H9 (cell line): ENCODE measurements at regions not wholly inside any gene's neighbourhood (a gene's known extent, or its start where the extent isn't known, plus 50 kb on each side); places are given as distances from the start of the nearest gene placed in this dataset.

ENCODE experiments used
- DNase-seq: peaks from one replicate; pipeline ENCODE4 v3.0.0-alpha.2; 2017
- H2AFZ ChIP-seq: one replicate; pipeline ENCODE4 v1.6.1; 2013; ENCODE audit warnings: mild to moderate bottlenecking, low read length, control low read depth, moderate library complexity
- H2AK5ac ChIP-seq: 2 replicates; pipeline ENCODE4 v1.6.1; 2013; ENCODE audit warnings: low read length, control low read depth, mixed read lengths; ENCODE audit not compliant: insufficient read length
- H2BK120ac ChIP-seq: one replicate; pipeline ENCODE4 v1.6.1; 2013; ENCODE audit warnings: low read depth, mild to moderate bottlenecking, low read length, control low read depth, inconsistent platforms; ENCODE audit not compliant: poor library complexity, severe bottlenecking
- H2BK12ac ChIP-seq: 2 replicates; pipeline ENCODE4 v1.6.1; 2013; ENCODE audit warnings: low read length, control low read depth, mixed read lengths, low read depth; ENCODE audit not compliant: insufficient read length
- H2BK15ac ChIP-seq: 2 replicates; pipeline ENCODE4 v1.6.1; 2013; ENCODE audit warnings: low read depth, low read length, control low read depth
- H2BK20ac ChIP-seq: one replicate; pipeline ENCODE4 v1.6.1; 2013; ENCODE audit warnings: low read depth, mild to moderate bottlenecking, low read length, control low read depth, inconsistent platforms; ENCODE audit not compliant: poor library complexity, severe bottlenecking
- H2BK5ac ChIP-seq: 2 replicates; pipeline ENCODE4 v1.6.1; 2013; ENCODE audit warnings: low read length, control low read depth, mixed read lengths; ENCODE audit not compliant: insufficient read length
- H3K14ac ChIP-seq: 2 replicates; pipeline ENCODE4 v1.6.1; 2013; ENCODE audit warnings: low read length, control low read depth; ENCODE audit not compliant: insufficient read depth
- H3K18ac ChIP-seq: 2 replicates; pipeline ENCODE4 v1.6.1; 2013; ENCODE audit warnings: low read depth, mild to moderate bottlenecking, mixed read lengths, low read length, control low read depth; ENCODE audit not compliant: insufficient read length
- H3K23ac ChIP-seq: 2 replicates; pipeline ENCODE4 v1.6.1; 2013; ENCODE audit warnings: low read length, control low read depth, mixed read lengths, low read depth; ENCODE audit not compliant: insufficient read length
- H3K23me2 ChIP-seq: 2 replicates; pipeline ENCODE4 v1.6.1; 2013; ENCODE audit warnings: low read depth, mild to moderate bottlenecking, mixed read lengths, low read length, control low read depth; ENCODE audit not compliant: insufficient read length, poor library complexity, severe bottlenecking
- H3K27ac ChIP-seq: 2 replicates; pipeline ENCODE4 v1.5.1; 2013; ENCODE audit warnings: low read length, control low read depth, mixed read lengths, low read depth; ENCODE audit not compliant: insufficient read length
- H3K27me3 ChIP-seq: 2 replicates; pipeline ENCODE4 v1.6.1; 2013; ENCODE audit warnings: low read length, control low read depth, inconsistent platforms; ENCODE audit not compliant: insufficient read depth
- H3K4ac ChIP-seq: 2 replicates; pipeline ENCODE4 v1.6.1; 2013; ENCODE audit warnings: low read depth, mild to moderate bottlenecking, control low read depth, inconsistent platforms, low read length, moderate library complexity
- H3K4me1 ChIP-seq: 2 replicates; pipeline ENCODE4 v1.6.1; 2013; ENCODE audit warnings: low read length, control low read depth, inconsistent platforms; ENCODE audit not compliant: insufficient read depth
- H3K4me2 ChIP-seq: 2 replicates; pipeline ENCODE4 v1.6.1; 2013; ENCODE audit warnings: low read length, control low read depth, mixed read lengths; ENCODE audit not compliant: insufficient read length, insufficient read depth
- H3K56ac ChIP-seq: 2 replicates; pipeline ENCODE4 v1.6.1; 2013; ENCODE audit warnings: low read depth, mild to moderate bottlenecking, mixed read lengths, low read length, control low read depth; ENCODE audit not compliant: insufficient read length
- H3K79me1 ChIP-seq: 2 replicates; pipeline ENCODE4 v1.6.1; 2013; ENCODE audit warnings: low read depth, mild to moderate bottlenecking, moderate library complexity, low read length, control low read depth, inconsistent platforms; ENCODE audit not compliant: insufficient read depth, poor library complexity, severe bottlenecking
- H3K79me2 ChIP-seq: 2 replicates; pipeline ENCODE4 v1.6.1; 2013; ENCODE audit warnings: low read length, control low read depth, inconsistent platforms; ENCODE audit not compliant: insufficient read depth
- H3K9ac ChIP-seq: 2 replicates; pipeline ENCODE4 v1.6.1; 2013; ENCODE audit warnings: low read length, control low read depth, mixed read lengths; ENCODE audit not compliant: insufficient read length; ENCODE audit errors: extremely low read depth
- H3K9me3 ChIP-seq: one replicate; pipeline ENCODE4 v1.6.1; 2013; ENCODE audit warnings: low read depth, low read length, inconsistent platforms; ENCODE audit not compliant: control insufficient read depth
- H3T11ph ChIP-seq: one replicate; pipeline ENCODE4 v1.6.1; 2013; ENCODE audit warnings: mild to moderate bottlenecking, low read length, control low read depth, inconsistent platforms
- H4K20me1 ChIP-seq: one replicate; pipeline ENCODE4 v1.6.1; 2013; ENCODE audit not compliant: control insufficient read depth, insufficient read length, insufficient read depth
- H4K5ac ChIP-seq: 2 replicates; pipeline ENCODE4 v1.6.1; 2013; ENCODE audit warnings: low read depth, mild to moderate bottlenecking, mixed read lengths, low read length, control low read depth; ENCODE audit not compliant: insufficient read length
- H4K8ac ChIP-seq: replicated peaks from 2 replicates; pipeline ENCODE4 v1.6.1; 2013; ENCODE audit warnings: low read length, control low read depth, mixed read lengths, low read depth; ENCODE audit not compliant: insufficient read length
- H4K91ac ChIP-seq: 2 replicates; pipeline ENCODE4 v1.6.1; 2013; ENCODE audit warnings: low read depth, mild to moderate bottlenecking, moderate library complexity, mixed read lengths, low read length, control low read depth; ENCODE audit not compliant: insufficient read length
- H3K27ac Mint-ChIP-seq, 3 experiments: 2 replicates in 2 of 3; 3 replicates in 1 of 3; pipeline ENCODE4 v1.8.0; 2020 to 2021; ENCODE audit warnings: mixed read lengths in 3 of 3, mild to moderate bottlenecking in 1 of 3, moderate library complexity in 1 of 3
- H3K27me3 Mint-ChIP-seq: 2 replicates; pipeline ENCODE4 v1.8.0; 2021; ENCODE audit warnings: low read depth, mild to moderate bottlenecking, moderate library complexity, mixed read lengths
- H3K36me3 Mint-ChIP-seq, 3 experiments: 2 replicates in 2 of 3; 3 replicates in 1 of 3; pipeline ENCODE4 v1.8.0; 2020 to 2021; ENCODE audit warnings: low read depth in 3 of 3, mixed read lengths in 3 of 3; ENCODE audit not compliant: insufficient read depth in 1 of 3
- H3K4me1 Mint-ChIP-seq, 2 experiments: 2 replicates each; pipeline ENCODE4 v1.8.0; 2020; ENCODE audit warnings: mixed read lengths in 2 of 2
- H3K4me3 Mint-ChIP-seq, 2 experiments: 2 replicates in 1 of 2; 3 replicates in 1 of 2; pipeline ENCODE4 v1.8.0; 2020 to 2021; ENCODE audit warnings: mild to moderate bottlenecking in 2 of 2, mixed read lengths in 2 of 2, moderate library complexity in 1 of 2
- H3K9me3 Mint-ChIP-seq, 2 experiments: 2 replicates in 1 of 2; 3 replicates in 1 of 2; pipeline ENCODE4 v1.8.0; 2020; ENCODE audit warnings: mild to moderate bottlenecking in 2 of 2, mixed read lengths in 2 of 2, moderate library complexity in 1 of 2
- CTCF ChIP-seq: fragments of 200-600 bp; sonication (generic); conservative IDR thresholded peaks from 3 replicates; pipeline ENCODE4 v1.8.0; 2021; ENCODE audit warnings: antibody characterized with exemption, mild to moderate bottlenecking
- WGBS: extraction: QIAGEN DNeasy Blood & Tissue Kit; methylation state at CpG from one replicate; pipeline ENCODE4 v1.1.7; 2013; ENCODE audit warnings: missing lambda C conversion rate, low lambda C conversion rate, mixed read lengths; ENCODE audit not compliant: insufficient read length; ENCODE audit errors: extremely low coverage; 5-methylcytosine and 5-hydroxymethylcytosine counted together

- no peak overlapping the region for H3T11ph ChIP-seq
- H3K4me1 ChIP-seq: no peaks in the 10 kb centered on the region
- Mint-ChIP-seq H3K4me3 (no peak overlapping the region), H3K9me3 (no peaks in the 10 kb centered on the region), H3K27ac (no peak overlapping the region), H3K4me1 (no peaks in the 10 kb centered on the region), H3K27me3 (no peaks in the 10 kb centered on the region), H3K36me3 (no peaks in the 10 kb centered on the region)
- no peaks in the 10 kb centered on the region; the same call in 1 of the 2 replicates for H3K27me3 ChIP-seq
- no peak overlapping the region for H2BK5ac ChIP-seq
- no peak overlapping the region for H2BK120ac ChIP-seq
- TF ChIP-seq CTCF: no peak
- H2AK5ac ChIP-seq: no peak overlapping the region
- no peak overlapping the region for H4K8ac ChIP-seq
- no peaks in the 10 kb centered on the region for H3K23me2 ChIP-seq
- H3K4me2 ChIP-seq: no peak overlapping the region
- H2BK20ac ChIP-seq: no peak overlapping the region
- H3K79me2 ChIP-seq: no peaks in the 10 kb centered on the region
- H2BK12ac ChIP-seq: no peak overlapping the region
- no peaks in the 10 kb centered on the region for H3K9me3 ChIP-seq
- no peak overlapping the region for H2BK15ac ChIP-seq
- no peak overlapping the region for H3K9ac ChIP-seq
- no peak overlapping the region for H3K23ac ChIP-seq
- no peak overlapping the region for H3K4ac ChIP-seq
- no peak overlapping the region for H4K91ac ChIP-seq
- H3K14ac ChIP-seq: no peak overlapping the region
- H2AFZ ChIP-seq: no peak overlapping the region
- H3K18ac ChIP-seq: no peak overlapping the region
- no peak overlapping the region for H3K27ac ChIP-seq
- H3K56ac ChIP-seq: no peak overlapping the region
- WGBS: no CpG with 5 or more reads among the region's 6 CpGs
- H4K20me1 ChIP-seq: no peaks in the 10 kb centered on the region
- H4K5ac ChIP-seq: no peak overlapping the region
- H3K79me1 ChIP-seq: no peaks in the 10 kb centered on the region
- DNase-seq: no peak
Measured at GRCh38 chr5:145062280-145063062, 772.7 kb downstream of the PRELID2 start.
